ENCODE measurements at regions not wholly inside any gene's neighbourhood (a gene's known extent, or its start where the extent isn't known, plus 50 kb on each side); places are given as distances from the start of the nearest gene placed in this dataset.

- no peak for ATAC-seq
- H3K9me3 Mint-ChIP-seq = peaks cover 13% of the 10 kb centered on the region
- POLR2A ChIA-PET = no interaction called here
- TF ChIP-seq OVOL2 (CRISPR knock-in tag; IDR thresholded peaks at IDR 0.05; ENCODE audit: borderline replicate concordance) (no peak), HMGA2 (CRISPR knock-in tag; IDR thresholded peaks at IDR 0.05) (no peak), SMAD4 (CRISPR knock-in tag; IDR thresholded peaks at IDR 0.05) (no peak), MAX (CRISPR knock-in tag; IDR thresholded peaks at IDR 0.05) (no peak), NFE2L1 (CRISPR knock-in tag; IDR thresholded peaks at IDR 0.05) (no peak), ZNF671 (CRISPR knock-in tag; IDR thresholded peaks at IDR 0.05) (no peak), TCF7 (CRISPR knock-in tag; IDR thresholded peaks at IDR 0.05; ENCODE audit: low read depth) (no peak), ERG (CRISPR knock-in tag; IDR thresholded peaks at IDR 0.05) (no peak), GTF2I (CRISPR knock-in tag; conservative IDR thresholded peaks at IDR 0.05) (no peak)
- H3K4me3 Mint-ChIP-seq = no peak overlapping the region
- H3K27me3 Mint-ChIP-seq (ENCODE audit: low read depth) = no peaks in the 10 kb centered on the region
- CTCF ChIA-PET = no interaction called here
- H3K36me3 Mint-ChIP-seq = peaks cover 9% of the 10 kb centered on the region
- H3K4me1 Mint-ChIP-seq = peaks cover 32% of the 10 kb centered on the region
- no peak for DNase-seq (ENCODE audit: low spot score)
- H3K27ac Mint-ChIP-seq = no peak overlapping the region
These were observed 399.9 kb upstream of the ADAMTS5 start for GRCh38 chr21:27366646-27367235.

- no peak for TF ChIP-seq FOXJ3 (CRISPR knock-in tag; IDR thresholded peaks at IDR 0.05; ENCODE audit: borderline replicate concordance)
- TF ChIP-seq SMAD4 (CRISPR knock-in tag; IDR thresholded peaks at IDR 0.05) = no peak
- no peak for TF ChIP-seq ZNF416 (CRISPR knock-in tag; IDR thresholded peaks at IDR 0.05)
- no peak for TF ChIP-seq ZBTB21 (CRISPR knock-in tag; IDR thresholded peaks at IDR 0.05; ENCODE audit: borderline replicate concordance)
- no peak for TF ChIP-seq ZNF396 (CRISPR knock-in tag; IDR thresholded peaks at IDR 0.05; ENCODE audit: borderline replicate concordance)
- TF ChIP-seq ZNF425 (CRISPR knock-in tag; conservative IDR thresholded peaks at IDR 0.05) = no peak
- TF ChIP-seq ZNF121 (CRISPR knock-in tag; IDR thresholded peaks at IDR 0.05) = no peak
- no peak for TF ChIP-seq E2F1 (CRISPR knock-in tag; IDR thresholded peaks at IDR 0.05)
- no peak for TF ChIP-seq ERG (CRISPR knock-in tag; IDR thresholded peaks at IDR 0.05)
- no peak for TF ChIP-seq E2F5 (CRISPR knock-in tag; IDR thresholded peaks at IDR 0.05)
- TF ChIP-seq FOXP1 (CRISPR knock-in tag; IDR thresholded peaks at IDR 0.05; ENCODE audit: borderline replicate concordance) = no peak
- no peak for TF ChIP-seq CREM (CRISPR knock-in tag; IDR thresholded peaks at IDR 0.05)
- TF ChIP-seq CTCF (IDR thresholded peaks at IDR 0.05) = no peak
- no peak for TF ChIP-seq USF1 (CRISPR knock-in tag; IDR thresholded peaks at IDR 0.05)
- no peak for TF ChIP-seq EMX1 (CRISPR knock-in tag; IDR thresholded peaks at IDR 0.05)
- TF ChIP-seq SMAD3 (CRISPR knock-in tag; IDR thresholded peaks at IDR 0.05; ENCODE audit: borderline replicate concordance) = no peak
- no peak for TF ChIP-seq NR1H2 (CRISPR knock-in tag; IDR thresholded peaks at IDR 0.05)
- TF ChIP-seq MAX (CRISPR knock-in tag; IDR thresholded peaks at IDR 0.05) = no peak
- TF ChIP-seq ETV6 (CRISPR knock-in tag; IDR thresholded peaks at IDR 0.05) = no peak
- Mint-ChIP-seq H3K27me3 (ENCODE audit: low read depth) (no peaks in the 10 kb centered on the region), H3K4me1 (peaks cover 25% of the 10 kb centered on the region), H3K4me3 (no peak overlapping the region), H3K36me3 (peaks cover 9% of the 10 kb centered on the region), H3K9me3 (peaks cover 13% of the 10 kb centered on the region), H3K27ac (no peak overlapping the region)
- DNase-seq (ENCODE audit: low spot score) (no peak), ATAC-seq (no peak)
- CTCF ChIA-PET = no interaction called here
- POLR2A ChIA-PET = no interaction called here
These were observed 399.1 kb upstream of the ADAMTS5 start for GRCh38 chr21:27366036-27366435.
